AG04450 (cell line): ENCODE measurements at regions not wholly inside any gene's neighbourhood (a gene's known extent, or its start where the extent isn't known, plus 50 kb on each side); places are given as distances from the start of the nearest gene placed in this dataset.
"Not testable (repeated sequence)": the region's sequence is repeated elsewhere in the genome, so short reads cannot be mapped to it uniquely, and the experiment has no call there.

Experiments used
- CTCF ChIA-PET: fragments of 300-600, 350-600 bp; formaldehyde crosslinking; extraction: SDS; loops from one replicate; lab custom pipeline; 2022; ENCODE audit warnings: antibody characterized with exemption, inconsistent platforms; lab: Charles Lee
- POLR2A ChIA-PET: fragments of 350-600 bp; formaldehyde crosslinking; extraction: SDS; loops from one replicate; lab custom pipeline; 2021; ENCODE audit warnings: antibody characterized with exemption, inconsistent platforms; lab: Yijun Ruan, JAX
- DNase-seq: peaks from one replicate; pipeline ENCODE4 v3.0.0-alpha.2; 2011; ENCODE audit warnings: low read depth, low spot score
- H3K27ac ChIP-seq: one replicate; pipeline ENCODE4 v1.5.1; 2012; ENCODE audit warnings: low read depth, low read length, control low read depth
- H3K27me3 ChIP-seq: one replicate; pipeline ENCODE4 v1.6.0; 2012; ENCODE audit warnings: low read length; ENCODE audit not compliant: control insufficient read depth, insufficient read depth
- H3K4me3 ChIP-seq: 2 replicates; pipeline ENCODE4 v1.5.1; 2011; ENCODE audit warnings: mild to moderate bottlenecking, low read depth, low read length, control low read depth
- H3K9me3 ChIP-seq: 2 replicates; pipeline ENCODE4 v1.5.1; 2012; ENCODE audit warnings: low read length; ENCODE audit not compliant: control insufficient read depth, insufficient read depth
- CTCF ChIP-seq: IDR thresholded peaks from 2 replicates; pipeline ENCODE4 v1.5.1; 2011; ENCODE audit warnings: low read depth, low read length, control low read depth, inconsistent platforms

GRCh38 chr4:181838253-181838652 is 404.9 kb upstream of the TENM3 start:
- H3K4me3 ChIP-seq: no peak overlapping the region
- POLR2A ChIA-PET: interaction anchor here (0.7 kb wide), 1 partner anchor 39 kb away, joined by 4 read pairs; no protein-coding TSS in a partner anchor
- H3K27ac ChIP-seq: no peak overlapping the region
- CTCF ChIA-PET: no interaction called here
- no peak for DNase-seq
- no peaks in the 10 kb centered on the region for H3K27me3 ChIP-seq
- no peaks in the 10 kb centered on the region for H3K9me3 ChIP-seq
- TF ChIP-seq CTCF: no peak

- H3K27ac ChIP-seq, H3K9me3 ChIP-seq, POLR2A ChIA-PET, DNase-seq, H3K4me3 ChIP-seq, H3K27me3 ChIP-seq, CTCF ChIA-PET: not testable (repeated sequence)
These were observed 399.4 kb upstream of the TENM3 start for GRCh38 chr4:181843797-181844196.

- CTCF ChIA-PET: no interaction called here
These were observed 397.6 kb upstream of the TENM3 start for GRCh38 chr4:181845617-181846016.

GRCh38 chr4:181846934-181847333 is 396.3 kb upstream of the TENM3 start:
- H3K27ac ChIP-seq: no peak overlapping the region
- H3K27me3 ChIP-seq: no peaks in the 10 kb centered on the region
- ChIA-PET CTCF (interaction anchor here (1.4 kb wide), 1 partner anchor 704 kb away, joined by 3 read pairs; no protein-coding TSS in a partner anchor), POLR2A (no interaction called here)
- no peak overlapping the region for H3K4me3 ChIP-seq
- H3K9me3 ChIP-seq: no peaks in the 10 kb centered on the region
- no peak for TF ChIP-seq CTCF
- no peak for DNase-seq

More at GRCh38 chr4:181845617-181846016, 397.6 kb upstream of the TENM3 start:
- no peak for DNase-seq
- Histone ChIP-seq H3K4me3 (no peak overlapping the region), H3K9me3 (no peaks in the 10 kb centered on the region), H3K27ac (no peak overlapping the region), H3K27me3 (no peaks in the 10 kb centered on the region)
- POLR2A ChIA-PET: no interaction called here
- no peak for TF ChIP-seq CTCF

GRCh38 chr4:181848357-181848756 is 394.8 kb upstream of the TENM3 start:
- Histone ChIP-seq H3K4me3 (no peak overlapping the region), H3K27me3 (no peaks in the 10 kb centered on the region), H3K9me3 (no peaks in the 10 kb centered on the region), H3K27ac (no peak overlapping the region)
- TF ChIP-seq CTCF: no peak
- CTCF ChIA-PET: no interaction called here
- no peak for DNase-seq
- POLR2A ChIA-PET: no interaction called here

GRCh38 chr4:181849472-181849871 is 393.7 kb upstream of the TENM3 start:
- H3K4me3 ChIP-seq: no peak overlapping the region
- CTCF ChIA-PET: no interaction called here
- H3K27ac ChIP-seq: no peak overlapping the region
- no peak for TF ChIP-seq CTCF
- POLR2A ChIA-PET: no interaction called here
- no peak for DNase-seq
- H3K27me3 ChIP-seq: no peaks in the 10 kb centered on the region
- H3K9me3 ChIP-seq: no peaks in the 10 kb centered on the region
